ENCODE measurements at regions not wholly inside any gene's neighbourhood (a gene's known extent, or its start where the extent isn't known, plus 50 kb on each side); places are given as distances from the start of the nearest gene placed in this dataset.

DNA sequence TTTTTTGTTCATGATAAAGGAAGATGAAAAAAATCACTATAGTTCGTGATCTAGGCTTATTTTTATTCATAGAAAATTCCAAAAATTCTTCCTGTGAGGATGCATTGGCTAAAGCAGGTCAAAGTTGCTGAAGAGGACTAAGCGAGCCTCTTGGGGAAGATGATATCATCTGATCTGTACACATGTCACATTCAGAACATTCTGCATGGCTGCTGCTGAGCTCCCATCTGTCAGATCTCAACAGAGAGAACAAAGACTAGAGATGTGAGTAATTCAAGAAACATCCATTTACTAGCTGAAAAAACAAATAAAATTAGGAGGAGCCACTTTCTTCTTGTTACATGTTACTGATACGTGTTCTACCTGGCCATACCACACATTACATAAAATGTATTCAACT lies 518.6 kb upstream of the FSIP2 start:
- TF ChIP-seq, protein P1, sequence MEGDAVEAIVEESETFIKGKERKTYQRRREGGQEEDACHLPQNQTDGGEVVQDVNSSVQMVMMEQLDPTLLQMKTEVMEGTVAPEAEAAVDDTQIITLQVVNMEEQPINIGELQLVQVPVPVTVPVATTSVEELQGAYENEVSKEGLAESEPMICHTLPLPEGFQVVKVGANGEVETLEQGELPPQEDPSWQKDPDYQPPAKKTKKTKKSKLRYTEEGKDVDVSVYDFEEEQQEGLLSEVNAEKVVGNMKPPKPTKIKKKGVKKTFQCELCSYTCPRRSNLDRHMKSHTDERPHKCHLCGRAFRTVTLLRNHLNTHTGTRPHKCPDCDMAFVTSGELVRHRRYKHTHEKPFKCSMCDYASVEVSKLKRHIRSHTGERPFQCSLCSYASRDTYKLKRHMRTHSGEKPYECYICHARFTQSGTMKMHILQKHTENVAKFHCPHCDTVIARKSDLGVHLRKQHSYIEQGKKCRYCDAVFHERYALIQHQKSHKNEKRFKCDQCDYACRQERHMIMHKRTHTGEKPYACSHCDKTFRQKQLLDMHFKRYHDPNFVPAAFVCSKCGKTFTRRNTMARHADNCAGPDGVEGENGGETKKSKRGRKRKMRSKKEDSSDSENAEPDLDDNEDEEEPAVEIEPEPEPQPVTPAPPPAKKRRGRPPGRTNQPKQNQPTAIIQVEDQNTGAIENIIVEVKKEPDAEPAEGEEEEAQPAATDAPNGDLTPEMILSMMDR (IDR thresholded peaks at IDR 0.05; ENCODE audit: insufficient read depth, low read depth, low read length), result no peak
- TF ChIP-seq EZH2 (IDR thresholded peaks at IDR 0.05; ENCODE audit: insufficient read depth, low read length), result no peak
